ENCODE measurements at regions not wholly inside any gene's neighbourhood (a gene's known extent, or its start where the extent isn't known, plus 50 kb on each side); places are given as distances from the start of the nearest gene placed in this dataset.

GRCh38 chrX:94977986-94978385, 1304.0 kb downstream of the FAM133A start:
- TF ChIP-seq REST (IDR thresholded peaks at IDR 0.05; ENCODE audit: low read depth), result no peak
- TF ChIP-seq YY1 (IDR thresholded peaks at IDR 0.05; ENCODE audit: low read depth), result no peak
- no peak for TF ChIP-seq USF1 (IDR thresholded peaks at IDR 0.05)
- no peak for TF ChIP-seq TCF12 (IDR thresholded peaks at IDR 0.05; ENCODE audit: low read depth)
- no peak for TF ChIP-seq EP300 (IDR thresholded peaks at IDR 0.05; ENCODE audit: borderline replicate concordance)
- no peak for TF ChIP-seq TAF1 (IDR thresholded peaks at IDR 0.05; ENCODE audit: low read depth)
- TF ChIP-seq NFIC (IDR thresholded peaks at IDR 0.05), result no peak
- TF ChIP-seq TEAD4 (IDR thresholded peaks at IDR 0.05), result no peak
- TF ChIP-seq EGR1 (IDR thresholded peaks at IDR 0.05), result no peak
- no peak for TF ChIP-seq CREB1 (IDR thresholded peaks at IDR 0.05; ENCODE audit: low read depth)
- TF ChIP-seq ZBTB7A (IDR thresholded peaks at IDR 0.05; ENCODE audit: low read depth), result no peak
